Upper lobe of left lung (tissue), 6 donors: ENCODE measurements at regions not wholly inside any gene's neighbourhood (a gene's known extent, or its start where the extent isn't known, plus 50 kb on each side); places are given as distances from the start of the nearest gene placed in this dataset.

Experiments used
- ATAC-seq, 2 donors: fragments of 200-7000 bp; cut with Tn5 transposase; one replicate each; pipeline ENCODE4 v1.9.1; 2022; ENCODE audit warnings: mild to moderate bottlenecking in 2 of 2, moderate library complexity in 2 of 2; ENCODE audit not compliant: low FRiP score in 2 of 2
- DNase-seq, 2 donors: peaks; one replicate each; pipeline ENCODE4 v3.0.0-alpha.2; 2019 to 2020
- H3K27ac ChIP-seq, 4 donors: fragments of 200-600 bp; sonication (generic); one replicate each; pipeline ENCODE4 v1.5.1; 2016 to 2019
- H3K27me3 ChIP-seq, 4 donors: fragments of 200-600 bp; sonication (generic); one replicate each; pipeline ENCODE4 v1.5.1; 2017 to 2019
- H3K36me3 ChIP-seq, 4 donors: fragments of 200-600 bp; sonication (generic); one replicate each; pipeline ENCODE4 v1.5.1; 2016 to 2019
- H3K4me1 ChIP-seq, 4 donors: fragments of 200-600 bp; sonication (generic); one replicate each; pipeline ENCODE4 v1.5.1; 2018 to 2019
- H3K4me3 ChIP-seq, 4 donors: fragments of 200-600 bp; sonication (generic); one replicate each; pipeline ENCODE4 v1.5.1; 2017 to 2019; ENCODE audit warnings: mild to moderate bottlenecking in 2 of 4, moderate library complexity in 1 of 4
- H3K9me3 ChIP-seq, 4 donors: fragments of 200-600 bp; sonication (generic); one replicate each; pipeline ENCODE4 v1.5.1; 2018 to 2019
- EP300 ChIP-seq, 4 donors: sonication (generic); formaldehyde crosslinking; IDR thresholded peaks; one replicate each; pipeline ENCODE4 v1.5.1; 2017; ENCODE audit warnings: antibody characterized with exemption in 4 of 4, control low read depth in 2 of 4
- POLR2A ChIP-seq, 4 donors: fragments of 450-650 bp; IDR thresholded peaks; one replicate each; pipeline ENCODE4 v1.5.1; 2016 to 2017; ENCODE audit warnings: antibody characterized with exemption in 4 of 4, mild to moderate bottlenecking in 2 of 4
- POLR2AphosphoS5 ChIP-seq, 2 donors: sonication (generic); formaldehyde crosslinking; IDR thresholded peaks; one replicate each; pipeline ENCODE4 v1.5.1; 2017; ENCODE audit warnings: antibody characterized with exemption in 2 of 2
- WGBS, 2 donors: methylation state at CpG; one replicate each; pipeline ENCODE4 v1.1.5; 2017 to 2018; 5-methylcytosine and 5-hydroxymethylcytosine counted together
- TF ChIP-seq, protein P1 (sequence below), 6 experiments: fragments of 450-650 bp in 4 of 6; fragments of 200-600 bp in 2 of 6; sonication (generic) in 2 of 6; IDR thresholded peaks; one replicate each; pipeline ENCODE4 v1.5.1; 2016 to 2019; ENCODE audit warnings: antibody characterized with exemption in 6 of 6
- donor health status: DM: no; HTN: no; CAD: no; lungs with moderate emphysema.
- donor health status: DM: no; HTN: yes; CAD: no; lungs with severe emphysema.

DNA sequence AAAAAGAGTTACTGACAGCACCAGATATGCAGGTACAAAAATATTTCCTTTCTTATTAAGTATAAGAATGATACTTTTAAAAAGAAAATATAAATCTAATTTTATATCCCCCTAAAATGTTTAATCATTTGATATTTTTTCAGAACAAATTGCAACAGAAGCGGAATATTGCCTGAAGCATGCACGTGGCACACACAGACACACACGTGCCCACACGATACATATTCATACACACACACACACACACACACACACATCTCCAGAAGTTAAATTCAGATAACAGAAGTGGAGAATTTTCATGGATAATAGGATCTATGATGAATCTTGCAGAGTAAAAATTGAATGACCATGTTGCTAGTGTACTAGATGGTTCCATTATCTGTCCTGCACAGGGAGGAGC lies 445.2 kb downstream of the GPAT3 start:
- no peak for DNase-seq
- Histone ChIP-seq H3K4me1 (no peaks in the 10 kb centered on the region), H3K27me3 (no peaks in the 10 kb centered on the region), H3K27ac (no peak overlapping the region), H3K9me3 (no peaks in the 10 kb centered on the region), H3K36me3 (no peaks in the 10 kb centered on the region), H3K4me3 (no peak overlapping the region)
- no peak for TF ChIP-seq EP300 (IDR thresholded peaks at IDR 0.05)
- TF ChIP-seq POLR2AphosphoS5 (IDR thresholded peaks at IDR 0.05): no peak
- TF ChIP-seq, protein P1, sequence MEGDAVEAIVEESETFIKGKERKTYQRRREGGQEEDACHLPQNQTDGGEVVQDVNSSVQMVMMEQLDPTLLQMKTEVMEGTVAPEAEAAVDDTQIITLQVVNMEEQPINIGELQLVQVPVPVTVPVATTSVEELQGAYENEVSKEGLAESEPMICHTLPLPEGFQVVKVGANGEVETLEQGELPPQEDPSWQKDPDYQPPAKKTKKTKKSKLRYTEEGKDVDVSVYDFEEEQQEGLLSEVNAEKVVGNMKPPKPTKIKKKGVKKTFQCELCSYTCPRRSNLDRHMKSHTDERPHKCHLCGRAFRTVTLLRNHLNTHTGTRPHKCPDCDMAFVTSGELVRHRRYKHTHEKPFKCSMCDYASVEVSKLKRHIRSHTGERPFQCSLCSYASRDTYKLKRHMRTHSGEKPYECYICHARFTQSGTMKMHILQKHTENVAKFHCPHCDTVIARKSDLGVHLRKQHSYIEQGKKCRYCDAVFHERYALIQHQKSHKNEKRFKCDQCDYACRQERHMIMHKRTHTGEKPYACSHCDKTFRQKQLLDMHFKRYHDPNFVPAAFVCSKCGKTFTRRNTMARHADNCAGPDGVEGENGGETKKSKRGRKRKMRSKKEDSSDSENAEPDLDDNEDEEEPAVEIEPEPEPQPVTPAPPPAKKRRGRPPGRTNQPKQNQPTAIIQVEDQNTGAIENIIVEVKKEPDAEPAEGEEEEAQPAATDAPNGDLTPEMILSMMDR (IDR thresholded peaks at IDR 0.05): no peak
- no peak for TF ChIP-seq POLR2A (IDR thresholded peaks at IDR 0.05)
- ATAC-seq: no peak
- 90 to 94% methylated on average over 4 of the region's 4 CpGs for WGBS, 2 donors

DNA sequence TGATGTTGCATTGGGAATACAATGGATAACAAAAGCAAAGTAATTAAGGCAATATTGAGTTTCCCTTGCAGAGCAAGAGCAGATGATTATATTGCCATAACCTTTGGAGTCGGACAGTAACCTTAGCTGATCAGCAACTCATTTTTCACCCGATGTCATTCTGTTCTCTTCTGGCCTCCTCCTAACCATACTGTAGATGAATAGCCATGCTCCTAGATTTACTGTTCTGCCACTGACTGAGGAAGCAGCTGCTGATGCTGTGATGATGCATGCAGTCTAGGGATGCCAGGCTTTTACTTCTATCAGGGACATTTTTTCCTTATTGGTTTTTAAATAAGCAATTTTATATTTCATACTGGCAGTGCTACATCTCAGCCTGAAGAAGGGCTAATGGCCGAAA lies 443.9 kb downstream of the GPAT3 start:
- ATAC-seq (no peak), DNase-seq (no peak)
- Histone ChIP-seq H3K9me3 (no peaks in the 10 kb centered on the region), H3K36me3 (no peaks in the 10 kb centered on the region), H3K27me3 (no peaks in the 10 kb centered on the region), H3K4me1 (no peaks in the 10 kb centered on the region), H3K27ac (no peak overlapping the region), H3K4me3 (no peak overlapping the region)
- TF ChIP-seq POLR2AphosphoS5 (IDR thresholded peaks at IDR 0.05): no peak
- TF ChIP-seq POLR2A (IDR thresholded peaks at IDR 0.05): no peak
- TF ChIP-seq, protein P1 (IDR thresholded peaks at IDR 0.05): no peak
- TF ChIP-seq EP300 (IDR thresholded peaks at IDR 0.05): no peak
- 90 to 94% methylated on average over 3 of the region's 3 CpGs for WGBS, 2 donors

DNA sequence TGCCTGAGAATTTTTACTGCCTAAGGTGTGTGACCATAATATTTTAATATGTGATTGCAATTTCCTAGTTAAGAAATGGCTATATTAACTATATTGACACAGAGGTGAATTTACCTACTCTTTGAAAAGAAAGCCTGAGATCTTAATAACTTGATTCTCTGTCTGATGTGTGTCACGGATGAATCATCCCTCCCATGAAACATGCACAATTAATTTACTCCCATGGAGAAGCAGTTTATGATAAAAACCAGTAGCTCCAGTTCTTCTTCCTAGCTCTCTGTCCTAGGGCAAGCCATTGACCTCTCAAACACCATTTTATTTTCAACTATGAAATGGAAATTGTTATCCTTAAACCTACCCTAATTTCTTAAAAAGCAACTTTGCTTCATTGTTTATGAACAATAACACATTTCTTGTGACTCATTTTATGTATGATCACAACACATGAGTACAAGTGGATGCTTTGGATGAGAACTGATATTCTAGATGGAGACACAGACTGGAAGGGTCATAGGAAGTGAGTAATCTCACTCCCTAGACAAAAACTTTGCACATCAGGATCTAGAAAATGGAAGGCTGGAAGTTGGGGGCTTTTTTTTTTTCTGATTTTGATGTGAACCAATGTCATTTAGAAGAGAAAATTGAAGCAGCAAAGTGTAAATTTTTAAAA lies 438.3 kb downstream of the GPAT3 start:
- Histone ChIP-seq H3K9me3 (no peaks in the 10 kb centered on the region), H3K4me1 (no peaks in the 10 kb centered on the region), H3K27me3 (no peaks in the 10 kb centered on the region), H3K4me3 (no peak overlapping the region), H3K36me3 (no peaks in the 10 kb centered on the region), H3K27ac (no peak overlapping the region)
- no peak for DNase-seq
- ATAC-seq: no peak
- TF ChIP-seq EP300 (IDR thresholded peaks at IDR 0.05) (no peak), POLR2AphosphoS5 (IDR thresholded peaks at IDR 0.05) (no peak), POLR2A (IDR thresholded peaks at IDR 0.05) (no peak)
- TF ChIP-seq, protein P1 (IDR thresholded peaks at IDR 0.05): no peak
- WGBS, 2 donors: 78 to 89% methylated on average over 1 of the region's 1 CpG

DNA sequence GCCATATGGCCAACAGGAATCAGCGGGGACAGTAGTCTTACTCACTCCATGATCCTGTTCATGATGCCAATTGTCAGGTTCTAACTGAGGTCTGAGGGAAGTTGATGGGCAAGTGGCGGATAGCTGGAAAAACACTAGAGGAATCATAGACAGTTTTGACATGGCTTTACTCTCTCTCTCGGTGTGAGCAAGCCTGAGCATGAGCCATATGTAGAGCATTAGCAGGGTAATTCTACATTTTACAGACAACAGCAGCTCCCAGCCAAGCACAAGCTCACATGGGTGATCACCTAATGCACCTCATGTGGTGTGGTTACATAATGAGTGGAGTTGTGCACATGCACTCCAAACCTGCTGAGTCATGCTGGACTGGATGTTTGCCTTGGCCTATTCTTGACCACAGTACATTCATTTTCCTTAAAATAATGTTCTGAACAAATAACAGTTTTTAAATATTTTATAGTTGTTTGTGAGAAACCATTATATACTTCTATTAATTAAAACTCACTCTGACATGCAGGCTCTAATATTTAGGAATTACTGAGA lies 429.2 kb downstream of the GPAT3 start:
- no peak for DNase-seq
- ATAC-seq: no peak
- H3K4me3 ChIP-seq: no peak overlapping the region
- 84% methylated on average over 3 of the region's 3 CpGs for WGBS, 2 donors
- TF ChIP-seq EP300 (IDR thresholded peaks at IDR 0.05) (no peak), POLR2AphosphoS5 (IDR thresholded peaks at IDR 0.05) (no peak), POLR2A (IDR thresholded peaks at IDR 0.05) (no peak)
- TF ChIP-seq, protein P1 (IDR thresholded peaks at IDR 0.05): no peak
- H3K27ac ChIP-seq: no peak overlapping the region
- no peaks in the 10 kb centered on the region for H3K9me3 ChIP-seq
- no peaks in the 10 kb centered on the region for H3K36me3 ChIP-seq
- H3K27me3 ChIP-seq: no peaks in the 10 kb centered on the region
- no peaks in the 10 kb centered on the region for H3K4me1 ChIP-seq

DNA sequence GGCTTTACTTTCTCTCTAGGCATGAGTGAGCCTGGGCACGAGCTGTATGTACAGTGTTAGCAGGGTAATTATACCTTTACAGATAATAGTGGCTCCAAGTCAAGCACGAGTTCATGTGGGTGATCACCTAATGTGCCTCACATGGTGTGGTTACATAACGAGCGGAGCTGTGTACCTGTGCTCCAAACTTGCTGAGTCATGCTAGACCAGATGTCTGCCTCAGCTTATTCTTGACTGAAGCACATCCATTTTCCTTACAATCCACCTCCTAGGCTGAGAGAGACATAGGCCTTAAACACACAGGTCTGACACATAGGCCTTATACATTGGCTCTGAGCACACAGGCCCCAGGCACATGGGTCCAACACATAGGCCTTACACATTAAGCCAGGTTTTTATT lies 426.6 kb downstream of the GPAT3 start:
- Histone ChIP-seq H3K4me3 (no peak overlapping the region), H3K36me3 (no peaks in the 10 kb centered on the region), H3K9me3 (no peaks in the 10 kb centered on the region), H3K27ac (no peak overlapping the region), H3K27me3 (no peaks in the 10 kb centered on the region), H3K4me1 (no peaks in the 10 kb centered on the region)
- 90 to 94% methylated on average over 3 to 4 of the region's 4 CpGs for WGBS, 2 donors
- TF ChIP-seq POLR2AphosphoS5 (IDR thresholded peaks at IDR 0.05) (no peak), POLR2A (IDR thresholded peaks at IDR 0.05) (no peak), EP300 (IDR thresholded peaks at IDR 0.05) (no peak)
- TF ChIP-seq, protein P1 (IDR thresholded peaks at IDR 0.05): no peak
- ATAC-seq (no peak), DNase-seq (no peak)
